ENCODE measurements at regions not wholly inside any gene's neighbourhood (a gene's known extent, or its start where the extent isn't known, plus 50 kb on each side); places are given as distances from the start of the nearest gene placed in this dataset.
"Not testable (repeated sequence)": the region's sequence is repeated elsewhere in the genome, so short reads cannot be mapped to it uniquely, and the experiment has no call there.

- DNase-seq, result no peak
These were observed 592.3 kb downstream of the SH2D4B start for GRCh38 chr10:81130014-81130413.

- no peak for DNase-seq
These were observed 598.1 kb downstream of the SH2D4B start for GRCh38 chr10:81135851-81136250.

GRCh38 chr10:81136261-81136660 lies 598.6 kb downstream of the SH2D4B start:
- no peak for DNase-seq

- no peak for DNase-seq
These were observed 608.3 kb downstream of the SH2D4B start for GRCh38 chr10:81145975-81146374.

- no peak for DNase-seq
These were observed 608.7 kb downstream of the SH2D4B start for GRCh38 chr10:81146436-81146835.

- DNase-seq, result no peak
These were observed 615.0 kb downstream of the SH2D4B start for GRCh38 chr10:81152656-81153055.

- no peak for DNase-seq
These were observed 620.0 kb downstream of the SH2D4B start for GRCh38 chr10:81157681-81158080.

GRCh38 chr10:81177651-81178244 lies 640.0 kb downstream of the SH2D4B start:
- DNase-seq, result no peak

- DNase-seq, result no peak
These were observed 641.6 kb downstream of the SH2D4B start for GRCh38 chr10:81179324-81179723.

- no peak for DNase-seq
These were observed 642.2 kb downstream of the SH2D4B start for GRCh38 chr10:81179805-81180452.

- no peak for DNase-seq
These were observed 644.6 kb downstream of the SH2D4B start for GRCh38 chr10:81182296-81182695.

- no peak for DNase-seq
These were observed 654.6 kb downstream of the SH2D4B start for GRCh38 chr10:81192221-81192788.

GRCh38 chr10:81200801-81201200 lies 663.1 kb downstream of the SH2D4B start:
- DNase-seq, result no peak

GRCh38 chr10:81207359-81207758 lies 667.6 kb upstream of the NRG3 start:
- DNase-seq, result not testable (repeated sequence)

GRCh38 chr10:81213370-81213769 lies 661.6 kb upstream of the NRG3 start:
- DNase-seq, result no peak

GRCh38 chr10:81215498-81215897 lies 659.5 kb upstream of the NRG3 start:
- no peak for DNase-seq

- DNase-seq, result no peak
These were observed 658.0 kb upstream of the NRG3 start for GRCh38 chr10:81216949-81217348.

GRCh38 chr10:81218307-81218706 lies 656.7 kb upstream of the NRG3 start:
- no peak for DNase-seq

GRCh38 chr10:81219758-81220157 lies 655.2 kb upstream of the NRG3 start:
- DNase-seq, result no peak

GRCh38 chr10:81248886-81249285 lies 626.1 kb upstream of the NRG3 start:
- no peak for DNase-seq

GRCh38 chr10:81251457-81252115 lies 623.4 kb upstream of the NRG3 start:
- DNase-seq, result no peak

- not testable (repeated sequence) for DNase-seq
These were observed 610.0 kb upstream of the NRG3 start for GRCh38 chr10:81264991-81265390.

GRCh38 chr10:81270051-81270450 lies 604.9 kb upstream of the NRG3 start:
- no peak for DNase-seq

All from NCI-H524 treated with DMSO at 0.1 percent for 48 hours (cell line).